ENCODE measurements at regions not wholly inside any gene's neighbourhood (a gene's known extent, or its start where the extent isn't known, plus 50 kb on each side); places are given as distances from the start of the nearest gene placed in this dataset.

GRCh38 chr6:140168365-140168764 is 793.9 kb upstream of the CITED2 start:
- Histone ChIP-seq H3K4me3 (ENCODE audit: insufficient read depth, low read depth, low read length) (no peak overlapping the region), H2AFZ (ENCODE audit: low read depth, low read length) (no peak overlapping the region), H3K9ac (ENCODE audit: low read length) (no peak overlapping the region), H3K79me2 (ENCODE audit: insufficient read depth, low read length) (no peaks in the 10 kb centered on the region), H3K36me3 (ENCODE audit: insufficient read depth, low read length) (no peaks in the 10 kb centered on the region), H3K27me3 (ENCODE audit: insufficient read depth, low read length) (no peaks in the 10 kb centered on the region), H3K9me3 (ENCODE audit: insufficient read depth, low read depth, low read length) (no peaks in the 10 kb centered on the region), H4K20me1 (ENCODE audit: insufficient read depth, low read length) (no peaks in the 10 kb centered on the region), H3K4me1 (ENCODE audit: insufficient read depth, low read length) (no peaks in the 10 kb centered on the region), H3K4me2 (ENCODE audit: low read length) (no peak overlapping the region), H3K27ac (ENCODE audit: low read depth, low read length) (no peak overlapping the region)
- no peaks in the 10 kb centered on the region for H3K4me1 Mint-ChIP-seq (ENCODE audit: low read depth, unreplicated experiment)
- peaks cover 4% of the 10 kb centered on the region for H3K9me3 Mint-ChIP-seq (ENCODE audit: unreplicated experiment)
- no peaks in the 10 kb centered on the region for H3K36me3 Mint-ChIP-seq (ENCODE audit: low read depth, unreplicated experiment)
- no peaks in the 10 kb centered on the region for H3K27me3 Mint-ChIP-seq (ENCODE audit: low read depth, unreplicated experiment)
- FAIRE-seq (no peak), DNase-seq (ENCODE audit: low read depth) (no peak)
- TF ChIP-seq EZH2 (IDR thresholded peaks at IDR 0.05; ENCODE audit: insufficient read depth, low read length) (no peak), CTCF (IDR thresholded peaks at IDR 0.05; ENCODE audit: insufficient read depth, low read depth, low read length) (no peak)
- H3K4me3 Mint-ChIP-seq (ENCODE audit: unreplicated experiment), result no peak overlapping the region
- no peak overlapping the region for H3K27ac Mint-ChIP-seq (ENCODE audit: unreplicated experiment)

GRCh38 chr6:140160909-140161308 is 786.5 kb upstream of the CITED2 start:
- no peak overlapping the region for H3K27ac ChIP-seq (ENCODE audit: low read depth, low read length)
- Mint-ChIP-seq H3K4me3 (ENCODE audit: unreplicated experiment) (no peak overlapping the region), H3K27me3 (ENCODE audit: low read depth, unreplicated experiment) (no peaks in the 10 kb centered on the region), H3K9me3 (ENCODE audit: unreplicated experiment) (peaks cover 2% of the 10 kb centered on the region), H3K27ac (ENCODE audit: unreplicated experiment) (no peak overlapping the region), H3K36me3 (ENCODE audit: low read depth, unreplicated experiment) (no peaks in the 10 kb centered on the region), H3K4me1 (ENCODE audit: low read depth, unreplicated experiment) (no peaks in the 10 kb centered on the region)
- H2AFZ ChIP-seq (ENCODE audit: low read depth, low read length), result no peak overlapping the region
- H3K4me3 ChIP-seq (ENCODE audit: insufficient read depth, low read depth, low read length), result no peak overlapping the region
- H4K20me1 ChIP-seq (ENCODE audit: insufficient read depth, low read length), result no peaks in the 10 kb centered on the region
- H3K9ac ChIP-seq (ENCODE audit: low read length), result no peak overlapping the region
- no peaks in the 10 kb centered on the region for H3K27me3 ChIP-seq (ENCODE audit: insufficient read depth, low read length)
- no peaks in the 10 kb centered on the region for H3K9me3 ChIP-seq (ENCODE audit: insufficient read depth, low read depth, low read length)
- FAIRE-seq (no peak), DNase-seq (ENCODE audit: low read depth) (no peak)
- no peak overlapping the region for H3K4me2 ChIP-seq (ENCODE audit: low read length)
- no peaks in the 10 kb centered on the region for H3K4me1 ChIP-seq (ENCODE audit: insufficient read depth, low read length)
- H3K79me2 ChIP-seq (ENCODE audit: insufficient read depth, low read length), result no peaks in the 10 kb centered on the region
- TF ChIP-seq EZH2 (IDR thresholded peaks at IDR 0.05; ENCODE audit: insufficient read depth, low read length), result no peak
- no peak for TF ChIP-seq CTCF (IDR thresholded peaks at IDR 0.05; ENCODE audit: insufficient read depth, low read depth, low read length)
- no peaks in the 10 kb centered on the region for H3K36me3 ChIP-seq (ENCODE audit: insufficient read depth, low read length)

GRCh38 chr6:140160494-140160893 is 786.0 kb upstream of the CITED2 start:
- no peak overlapping the region for H3K27ac Mint-ChIP-seq (ENCODE audit: unreplicated experiment)
- Histone ChIP-seq H4K20me1 (ENCODE audit: insufficient read depth, low read length) (no peaks in the 10 kb centered on the region), H3K36me3 (ENCODE audit: insufficient read depth, low read length) (no peaks in the 10 kb centered on the region), H3K4me3 (ENCODE audit: insufficient read depth, low read depth, low read length) (no peak overlapping the region), H3K9me3 (ENCODE audit: insufficient read depth, low read depth, low read length) (no peaks in the 10 kb centered on the region), H3K27ac (ENCODE audit: low read depth, low read length) (no peak overlapping the region), H2AFZ (ENCODE audit: low read depth, low read length) (no peak overlapping the region), H3K79me2 (ENCODE audit: insufficient read depth, low read length) (no peaks in the 10 kb centered on the region), H3K27me3 (ENCODE audit: insufficient read depth, low read length) (no peaks in the 10 kb centered on the region), H3K9ac (ENCODE audit: low read length) (no peak overlapping the region), H3K4me1 (ENCODE audit: insufficient read depth, low read length) (no peaks in the 10 kb centered on the region), H3K4me2 (ENCODE audit: low read length) (no peak overlapping the region)
- no peaks in the 10 kb centered on the region for H3K4me1 Mint-ChIP-seq (ENCODE audit: low read depth, unreplicated experiment)
- H3K9me3 Mint-ChIP-seq (ENCODE audit: unreplicated experiment), result peaks cover 2% of the 10 kb centered on the region
- no peaks in the 10 kb centered on the region for H3K27me3 Mint-ChIP-seq (ENCODE audit: low read depth, unreplicated experiment)
- FAIRE-seq, result no peak
- no peak for DNase-seq (ENCODE audit: low read depth)
- H3K36me3 Mint-ChIP-seq (ENCODE audit: low read depth, unreplicated experiment), result no peaks in the 10 kb centered on the region
- no peak for TF ChIP-seq CTCF (IDR thresholded peaks at IDR 0.05; ENCODE audit: insufficient read depth, low read depth, low read length)
- TF ChIP-seq EZH2 (IDR thresholded peaks at IDR 0.05; ENCODE audit: insufficient read depth, low read length), result no peak
- H3K4me3 Mint-ChIP-seq (ENCODE audit: unreplicated experiment), result no peak overlapping the region
